ENCODE measurements at regions not wholly inside any gene's neighbourhood (a gene's known extent, or its start where the extent isn't known, plus 50 kb on each side); places are given as distances from the start of the nearest gene placed in this dataset.

- H3K4me3 ChIP-seq, result no peak overlapping the region
Measured at GRCh38 chr6:134449781-134450180, 131.9 kb upstream of the SGK1 start.

GRCh38 chr6:134449004-134449403 is 131.1 kb upstream of the SGK1 start:
- no peak for TF ChIP-seq CTCF (IDR thresholded peaks at IDR 0.05)
- TF ChIP-seq POLR2A (IDR thresholded peaks at IDR 0.05), result no peak
- 92 to 94% methylated on average over 1 of the region's 1 CpG for WGBS, 2 donors

More at GRCh38 chr6:134449781-134450180, 131.9 kb upstream of the SGK1 start:
- no peaks in the 10 kb centered on the region for H3K9me3 ChIP-seq
- TF ChIP-seq POLR2A (IDR thresholded peaks at IDR 0.05), result no peak
- no peak for TF ChIP-seq CTCF (IDR thresholded peaks at IDR 0.05)
- H3K27ac ChIP-seq, result no peak overlapping the region
- no peak for DNase-seq
- no peaks in the 10 kb centered on the region for H3K4me1 ChIP-seq
- no peaks in the 10 kb centered on the region for H3K27me3 ChIP-seq
- intact Hi-C loops (cut with DNase I; ENCODE audit: low total_unique reads), result no loop called here
- H3K36me3 ChIP-seq (ENCODE audit: low read depth, missing control alignments), result no peaks in the 10 kb centered on the region
- WGBS, 2 donors, result 84 to 91% methylated on average over 2 of the region's 2 CpGs

GRCh38 chr6:134447883-134448387 is 130.0 kb upstream of the SGK1 start:
- Histone ChIP-seq H3K9me3 (no peaks in the 10 kb centered on the region), H3K4me1 (no peaks in the 10 kb centered on the region), H3K36me3 (ENCODE audit: low read depth, missing control alignments) (no peaks in the 10 kb centered on the region), H3K4me3 (no peak overlapping the region), H3K27me3 (no peaks in the 10 kb centered on the region), H3K27ac (no peak overlapping the region)
- intact Hi-C loops (cut with DNase I; ENCODE audit: low total_unique reads), result no loop called here
- 62 to 73% methylated on average over 3 of the region's 3 CpGs for WGBS, 2 donors
- no peak for TF ChIP-seq POLR2A (IDR thresholded peaks at IDR 0.05)
- TF ChIP-seq CTCF (IDR thresholded peaks at IDR 0.05), result no peak
- no peak for DNase-seq

More at GRCh38 chr6:134449004-134449403, 131.1 kb upstream of the SGK1 start:
- no peak overlapping the region for H3K4me3 ChIP-seq
- H3K36me3 ChIP-seq (ENCODE audit: low read depth, missing control alignments), result no peaks in the 10 kb centered on the region
- no peaks in the 10 kb centered on the region for H3K9me3 ChIP-seq
- H3K27me3 ChIP-seq, result no peaks in the 10 kb centered on the region
- intact Hi-C loops (cut with DNase I; ENCODE audit: low total_unique reads), result no loop called here
- no peak overlapping the region for H3K27ac ChIP-seq
- no peaks in the 10 kb centered on the region for H3K4me1 ChIP-seq
- DNase-seq, result no peak

GRCh38 chr6:134447423-134447822 is 129.5 kb upstream of the SGK1 start:
- no peak for DNase-seq
- TF ChIP-seq CTCF (IDR thresholded peaks at IDR 0.05) (no peak), POLR2A (IDR thresholded peaks at IDR 0.05) (no peak)
- WGBS, 2 donors, result 56 to 57% methylated on average over 3 of the region's 3 CpGs

GRCh38 chr6:134446896-134447295 is 129.0 kb upstream of the SGK1 start:
- Histone ChIP-seq H3K27ac (no peak overlapping the region), H3K4me3 (no peak overlapping the region), H3K36me3 (ENCODE audit: low read depth, missing control alignments) (no peaks in the 10 kb centered on the region), H3K4me1 (no peaks in the 10 kb centered on the region), H3K27me3 (no peaks in the 10 kb centered on the region), H3K9me3 (no peaks in the 10 kb centered on the region)
- intact Hi-C loops (cut with DNase I; ENCODE audit: low total_unique reads), result no loop called here
- 71 to 83% methylated on average over 3 of the region's 3 CpGs for WGBS, 2 donors
- no peak for DNase-seq
- TF ChIP-seq POLR2A (IDR thresholded peaks at IDR 0.05), result no peak
- TF ChIP-seq CTCF (IDR thresholded peaks at IDR 0.05), result no peak

More at GRCh38 chr6:134447423-134447822, 129.5 kb upstream of the SGK1 start:
- no peak overlapping the region for H3K4me3 ChIP-seq
- no peak overlapping the region for H3K27ac ChIP-seq
- intact Hi-C loops (cut with DNase I; ENCODE audit: low total_unique reads), result no loop called here
- no peaks in the 10 kb centered on the region for H3K36me3 ChIP-seq (ENCODE audit: low read depth, missing control alignments)
- H3K4me1 ChIP-seq, result no peaks in the 10 kb centered on the region
- no peaks in the 10 kb centered on the region for H3K27me3 ChIP-seq
- H3K9me3 ChIP-seq, result no peaks in the 10 kb centered on the region
